Left ventricle myocardium inferior (tissue), 1 donor: ENCODE measurements at regions not wholly inside any gene's neighbourhood (a gene's known extent, or its start where the extent isn't known, plus 50 kb on each side); places are given as distances from the start of the nearest gene placed in this dataset.
A peak's percentile ranks its signal among the peaks of the same experiment; 100 is the strongest.

Experiments
- DNase-seq: peaks from one replicate; pipeline ENCODE4 v3.0.0-alpha.2; 2020
- H3K27ac ChIP-seq: fragments of 200-600 bp; replicated peaks from 2 replicates; pipeline ENCODE4 v1.8.0; 2021
- H3K27me3 ChIP-seq: fragments of 200-600 bp; 2 replicates; pipeline ENCODE4 v1.8.0; 2021; ENCODE audit warnings: low read depth
- H3K36me3 ChIP-seq: fragments of 200-600 bp; 2 replicates; pipeline ENCODE4 v1.8.0; 2021
- H3K4me1 ChIP-seq: fragments of 200-600 bp; 2 replicates; pipeline ENCODE4 v1.8.0; 2021
- H3K4me3 ChIP-seq: fragments of 200-600 bp; 2 replicates; pipeline ENCODE4 v1.8.0; 2021; ENCODE audit warnings: mild to moderate bottlenecking, moderate library complexity
- H3K9me3 ChIP-seq: fragments of 200-600 bp; replicated peaks from 2 replicates; pipeline ENCODE4 v1.8.0; 2021
- CTCF ChIP-seq: fragments of 200-600 bp; IDR thresholded peaks from 2 replicates; pipeline ENCODE4 v1.8.0; 2021; ENCODE audit warnings: antibody characterized with exemption, mild to moderate bottlenecking, borderline replicate concordance
- intact Hi-C: fragments of 100-400 bp; cut with micrococcal nuclease; formaldehyde crosslinking; loops from one replicate; pipeline ENCODE4 v1.11.0; 2022
- donor health status: DM: no; HTN: yes; CAD: no; lungs with severe emphysema.

GRCh38 chr7:12826079-12826478, 138.6 kb downstream of the ARL4A start:
- H3K9me3 ChIP-seq: peaks cover 13% of the 10 kb centered on the region
- H3K4me3 ChIP-seq: no peak overlapping the region
- TF ChIP-seq CTCF: no peak
- intact Hi-C loops: no loop called here
- peaks cover 16% of the 10 kb centered on the region for H3K4me1 ChIP-seq
- no peak for DNase-seq
- no peaks in the 10 kb centered on the region for H3K36me3 ChIP-seq
- H3K27ac ChIP-seq: peak overlapping the region; percentile 79
- no peaks in the 10 kb centered on the region for H3K27me3 ChIP-seq

GRCh38 chr7:12827219-12827821, 139.9 kb downstream of the ARL4A start:
- Histone ChIP-seq H3K36me3 (no peaks in the 10 kb centered on the region), H3K9me3 (peaks cover 13% of the 10 kb centered on the region), H3K4me1 (peaks cover 16% of the 10 kb centered on the region), H3K4me3 (no peak overlapping the region), H3K27me3 (no peaks in the 10 kb centered on the region), H3K27ac (peak overlapping the region; percentile 79)
- DNase-seq: no peak
- TF ChIP-seq CTCF: no peak
- intact Hi-C loops: no loop called here

GRCh38 chr7:12827920-12828319, 140.5 kb downstream of the ARL4A start:
- TF ChIP-seq CTCF: no peak
- Histone ChIP-seq H3K4me3 (no peak overlapping the region), H3K9me3 (peaks cover 13% of the 10 kb centered on the region), H3K4me1 (peaks cover 16% of the 10 kb centered on the region), H3K36me3 (no peaks in the 10 kb centered on the region), H3K27me3 (no peaks in the 10 kb centered on the region), H3K27ac (peak overlapping the region; percentile 79)
- intact Hi-C loops: no loop called here
- no peak for DNase-seq

GRCh38 chr7:12831024-12831423, 143.6 kb downstream of the ARL4A start:
- H3K9me3 ChIP-seq: peaks cover 13% of the 10 kb centered on the region
- intact Hi-C loops: no loop called here
- no peak for DNase-seq

GRCh38 chr7:12833829-12834228, 146.4 kb downstream of the ARL4A start:
- no peak for DNase-seq

More at GRCh38 chr7:12831024-12831423, 143.6 kb downstream of the ARL4A start:
- Histone ChIP-seq H3K27ac (no peak overlapping the region), H3K36me3 (no peaks in the 10 kb centered on the region), H3K4me1 (peaks cover 16% of the 10 kb centered on the region), H3K4me3 (no peak overlapping the region), H3K27me3 (no peaks in the 10 kb centered on the region)
- TF ChIP-seq CTCF: no peak

More at GRCh38 chr7:12833829-12834228, 146.4 kb downstream of the ARL4A start:
- Histone ChIP-seq H3K27ac (no peak overlapping the region), H3K4me3 (no peak overlapping the region), H3K36me3 (no peaks in the 10 kb centered on the region), H3K9me3 (peaks cover 13% of the 10 kb centered on the region), H3K27me3 (no peaks in the 10 kb centered on the region), H3K4me1 (no peaks in the 10 kb centered on the region)
- TF ChIP-seq CTCF: no peak
- intact Hi-C loops: no loop called here
